NCI-H2029 (cell line): ENCODE measurements at regions not wholly inside any gene's neighbourhood (a gene's known extent, or its start where the extent isn't known, plus 50 kb on each side); places are given as distances from the start of the nearest gene placed in this dataset.
A peak's percentile ranks its signal among the peaks of the same experiment; 100 is the strongest.

Experiments
- DNase-seq: peaks from one replicate; lab custom pipeline; 2025; lab: John Stamatoyannopoulos, UW

DNA sequence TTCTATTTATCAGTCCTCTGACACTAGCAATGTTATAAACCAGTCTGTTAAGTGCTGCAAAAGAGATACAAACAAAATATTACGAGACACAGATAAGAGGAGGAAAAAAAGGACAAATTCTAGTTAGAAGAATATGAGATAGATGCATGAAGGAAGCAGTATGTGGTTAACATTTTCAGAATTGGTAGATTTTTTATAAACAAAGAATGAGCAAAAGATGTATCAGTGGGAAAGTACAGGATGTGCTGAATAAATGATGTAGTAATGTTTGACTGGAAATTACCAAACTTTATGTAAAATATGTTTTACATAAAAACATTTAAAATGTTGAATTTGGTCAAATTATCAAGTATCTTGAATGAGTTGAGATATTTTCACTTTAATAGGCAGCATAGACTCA is 574.2 kb downstream of the NUF2 start:
- DNase-seq: no peak

GRCh38 chr1:163897412-163898155 is 575.8 kb downstream of the NUF2 start:
- no peak for DNase-seq

GRCh38 chr1:163906283-163906682 is 584.5 kb downstream of the NUF2 start:
- DNase-seq: no peak

- no peak for DNase-seq
Measured at GRCh38 chr1:163912170-163912884, 590.6 kb downstream of the NUF2 start.

- DNase-seq: no peak
Measured at GRCh38 chr1:163914785-163915413, 593.1 kb downstream of the NUF2 start.

- DNase-seq: no peak
Measured at GRCh38 chr1:163922743-163923201, 601.0 kb downstream of the NUF2 start.

DNA sequence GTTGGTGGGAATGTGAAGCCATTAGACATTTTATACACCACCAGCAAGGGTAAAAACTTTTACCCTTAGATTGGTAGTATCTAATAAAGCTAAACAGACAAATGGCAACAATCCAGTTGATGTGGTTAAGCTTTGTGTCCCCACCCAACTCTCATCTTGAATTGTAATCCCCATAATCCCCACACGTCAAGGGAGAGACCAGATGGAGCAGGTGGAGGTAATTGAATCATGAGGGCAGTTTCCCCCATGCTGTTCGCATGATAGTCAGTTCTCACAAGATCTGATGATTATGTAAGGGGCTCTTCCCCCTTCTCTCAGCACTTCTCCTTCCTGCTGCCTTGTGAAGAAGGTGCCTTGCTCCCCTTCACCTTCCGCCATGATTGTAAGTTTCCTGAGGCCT is 602.3 kb downstream of the NUF2 start:
- no peak for DNase-seq

DNA sequence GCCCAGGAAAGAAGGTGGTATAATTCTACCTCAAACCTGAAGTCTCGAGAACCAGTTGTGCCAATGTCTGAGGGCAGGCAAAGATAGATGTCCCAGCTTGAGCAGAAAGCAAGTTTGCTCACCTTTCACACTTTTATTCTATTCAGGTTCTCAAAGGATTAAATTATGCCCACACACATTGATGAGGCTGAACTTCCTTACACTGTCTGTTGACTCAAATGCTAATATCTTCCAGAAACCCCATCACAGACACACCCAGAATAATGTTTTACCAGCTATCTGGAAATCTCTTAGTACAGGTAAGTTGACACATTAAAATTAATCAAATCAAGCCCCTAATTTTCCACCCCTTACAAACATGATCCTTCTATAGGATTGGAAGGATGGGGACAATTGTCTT is 605.7 kb downstream of the NUF2 start:
- DNase-seq: no peak

DNA sequence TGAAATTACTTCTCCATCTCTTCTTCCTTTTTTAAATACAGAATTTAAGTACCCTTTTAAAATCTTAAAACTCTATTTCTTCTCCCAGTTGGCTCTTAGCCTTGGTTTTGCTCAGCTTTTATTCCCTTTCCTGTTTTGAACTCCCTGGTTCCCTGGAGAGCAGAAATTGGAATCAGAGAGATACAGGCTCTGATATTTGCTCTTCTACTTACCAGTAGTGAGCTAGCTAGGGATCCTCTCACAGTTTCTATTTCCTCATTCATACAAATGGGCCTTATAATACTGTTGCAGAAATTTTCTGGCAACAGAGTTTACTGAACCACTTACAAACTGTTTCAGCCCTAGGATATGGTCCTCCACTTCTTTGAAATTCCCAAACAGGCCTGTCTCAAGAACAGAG is 606.3 kb downstream of the NUF2 start:
- peak; percentile 57 for DNase-seq

GRCh38 chr1:163928651-163929050 is 606.9 kb downstream of the NUF2 start:
- DNase-seq: peak; percentile 53

DNA sequence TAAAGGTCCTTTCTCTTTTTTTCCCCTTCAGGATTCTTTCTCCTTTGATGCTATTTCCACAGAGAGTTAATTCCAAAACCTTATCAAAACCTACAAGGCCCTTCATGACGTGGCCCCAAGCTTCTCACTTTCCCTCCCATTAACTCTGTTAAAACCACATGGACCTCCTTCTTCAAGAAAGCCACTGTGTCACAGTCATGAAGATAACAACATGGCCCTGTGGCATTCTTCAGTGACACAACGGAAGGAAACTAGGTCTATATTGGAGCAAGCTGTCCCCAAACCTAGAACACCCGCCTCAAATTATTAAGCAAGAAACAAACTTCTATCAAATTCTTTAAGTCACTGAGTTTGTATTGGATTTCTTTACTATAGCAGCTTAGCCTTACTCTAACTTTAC is 611.1 kb downstream of the NUF2 start:
- DNase-seq: no peak

DNA sequence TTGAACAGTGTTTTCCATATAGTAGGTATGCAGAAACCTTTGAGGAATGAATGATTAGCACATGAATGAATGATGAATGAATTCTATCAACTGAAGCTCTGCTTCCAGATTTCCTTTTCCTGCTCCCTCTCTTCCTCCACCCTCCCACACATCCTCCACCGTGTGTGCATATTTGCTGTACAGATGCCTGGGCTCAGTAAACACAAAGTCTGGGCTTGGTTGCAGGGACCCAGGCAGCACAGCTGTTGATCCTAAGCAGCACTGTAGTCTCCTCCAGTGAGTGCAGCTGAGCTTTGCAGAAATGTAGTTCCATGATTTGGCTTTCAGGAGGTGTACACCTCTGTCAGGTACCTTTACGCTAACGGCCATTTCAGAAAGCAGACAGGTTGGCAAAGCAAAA is 611.7 kb downstream of the NUF2 start:
- peak; percentile 6 for DNase-seq

DNA sequence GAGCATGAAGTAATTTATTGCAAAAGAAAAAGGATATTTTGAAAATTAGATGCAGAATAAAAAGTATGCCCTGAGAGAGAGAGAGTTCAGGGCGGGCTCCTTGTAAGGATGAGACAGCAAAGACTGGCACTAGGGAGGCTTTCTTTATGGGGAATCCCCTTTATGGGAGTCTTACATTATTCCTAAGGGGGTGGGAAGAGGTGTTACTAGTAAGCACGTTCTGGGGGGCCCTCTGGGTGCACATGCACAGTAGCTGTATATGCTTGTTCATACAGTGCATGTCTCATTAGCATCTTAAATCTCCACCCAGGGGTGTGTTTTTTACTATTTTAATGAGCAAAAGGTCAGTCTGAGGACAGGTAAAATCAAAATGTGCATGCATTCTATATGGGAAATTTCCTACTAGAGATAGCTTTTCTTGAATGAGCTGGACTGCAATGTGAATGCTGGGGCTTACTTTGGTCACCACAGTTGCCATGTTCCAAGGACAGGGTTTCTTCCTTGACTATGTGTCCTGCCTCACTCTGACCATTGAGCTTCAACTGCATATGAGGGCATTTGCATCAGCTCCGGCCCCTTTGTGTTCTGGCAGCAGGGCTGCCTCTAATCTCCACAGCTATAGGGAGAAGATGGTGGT is 614.1 kb downstream of the NUF2 start:
- DNase-seq: no peak

GRCh38 chr1:163959622-163960021 is 599.4 kb upstream of the PBX1 start:
- DNase-seq: no peak

- no peak for DNase-seq
Measured at GRCh38 chr1:163970151-163970550, 588.8 kb upstream of the PBX1 start.

GRCh38 chr1:163970699-163971098 is 588.3 kb upstream of the PBX1 start:
- DNase-seq: no peak

DNA sequence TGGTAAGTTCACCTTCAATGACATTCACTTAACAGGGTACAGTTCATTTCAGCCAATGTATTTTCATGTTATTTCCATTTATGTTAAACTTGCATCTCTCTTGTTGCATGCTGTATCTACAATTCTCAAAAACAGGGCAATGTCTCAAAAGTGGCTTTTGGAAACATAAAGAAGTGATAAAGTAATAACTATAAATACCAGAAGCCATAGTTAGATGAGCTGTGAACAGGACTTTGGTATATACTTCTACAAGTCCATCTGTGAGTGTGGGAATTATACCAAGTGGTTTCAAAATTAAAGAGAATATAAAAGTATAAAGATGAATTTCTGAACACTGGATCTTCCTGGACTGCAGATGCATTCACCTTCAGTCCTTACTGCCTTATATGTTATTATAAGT is 585.4 kb upstream of the PBX1 start:
- DNase-seq: no peak

DNA sequence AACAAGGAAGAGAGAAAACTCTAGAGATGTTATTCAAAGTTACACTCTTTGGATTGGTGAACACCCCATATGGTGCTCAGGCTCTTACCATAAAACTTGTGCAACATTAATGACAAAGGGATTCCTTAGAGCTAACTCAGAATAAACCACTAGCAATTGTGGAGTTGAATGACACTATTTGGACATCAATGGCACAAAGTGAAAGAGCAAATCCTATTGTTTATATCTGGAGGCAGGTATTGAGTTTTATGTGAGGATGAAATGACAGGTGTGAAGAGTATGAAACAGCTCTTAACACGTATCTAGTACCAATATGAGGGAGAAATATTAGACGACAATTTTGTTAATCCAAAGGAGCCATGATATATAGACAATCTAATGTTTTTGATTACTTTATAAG is 584.9 kb upstream of the PBX1 start:
- DNase-seq: no peak

DNA sequence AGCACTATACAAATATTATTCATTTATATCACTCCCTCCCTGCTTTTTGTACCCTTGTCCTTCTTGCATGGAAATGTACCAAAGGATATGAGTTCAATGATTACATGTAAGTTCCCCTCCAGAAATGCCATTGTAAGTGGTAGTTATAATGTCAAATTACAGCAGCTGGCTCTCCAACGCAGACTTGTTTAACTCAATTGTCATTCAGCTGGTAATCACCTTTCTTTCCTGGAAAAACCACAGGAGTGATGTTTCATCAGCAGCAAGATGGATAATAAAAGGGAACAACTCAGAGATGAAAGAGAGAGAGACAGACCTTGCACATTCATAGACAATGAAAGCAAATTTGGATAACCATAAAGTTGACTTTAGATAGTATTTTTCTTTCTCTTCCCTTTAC is 578.6 kb upstream of the PBX1 start:
- DNase-seq: peak; percentile 55

GRCh38 chr1:163981500-163982030 is 577.4 kb upstream of the PBX1 start:
- peak; percentile 15 for DNase-seq

DNA sequence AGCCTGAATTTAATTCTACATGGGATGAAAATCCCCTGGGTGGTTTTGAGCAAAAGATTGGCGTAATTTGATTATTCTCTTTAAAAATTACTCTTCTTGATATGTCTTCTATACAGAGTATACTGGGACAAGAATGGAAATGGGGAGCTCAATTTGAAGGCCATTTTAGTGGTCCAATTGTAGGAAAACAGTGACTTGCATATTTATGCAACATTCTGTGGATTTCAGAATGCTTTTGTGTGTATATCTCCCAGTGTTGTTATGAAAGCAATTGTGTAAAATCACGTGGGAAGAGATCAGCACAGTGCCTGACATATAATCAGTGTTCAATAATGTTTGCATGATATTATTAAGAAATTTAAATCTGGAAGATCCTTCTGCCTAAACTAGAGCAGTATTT is 575.9 kb upstream of the PBX1 start:
- no peak for DNase-seq

DNA sequence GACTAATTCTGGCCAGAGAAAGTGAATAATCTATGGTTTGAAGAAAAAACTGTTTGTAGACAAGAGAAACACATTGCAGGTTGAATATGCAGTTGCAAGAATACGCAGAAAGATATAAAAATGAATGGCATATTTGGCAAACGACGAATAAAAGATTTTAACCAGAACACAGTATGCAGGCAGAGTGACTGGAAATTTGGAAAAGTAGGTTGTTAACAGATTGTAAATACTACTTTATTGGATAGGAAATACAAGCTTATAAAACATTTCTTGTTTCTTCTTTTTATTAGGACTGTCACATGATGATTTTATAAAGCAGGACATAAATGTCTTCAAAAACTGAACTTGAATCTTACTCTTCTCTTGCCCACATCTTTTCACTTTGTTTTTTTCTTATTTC is 573.3 kb upstream of the PBX1 start:
- no peak for DNase-seq
